SK-N-SH (cell line): ENCODE measurements at regions not wholly inside any gene's neighbourhood (a gene's known extent, or its start where the extent isn't known, plus 50 kb on each side); places are given as distances from the start of the nearest gene placed in this dataset.
A peak's percentile ranks its signal among the peaks of the same experiment; 100 is the strongest.

ENCODE experiments used
- CTCF ChIA-PET: fragments of 300-600, 350-600 bp; formaldehyde crosslinking; extraction: SDS; loops from one replicate; lab custom pipeline; 2021; lab: Yijun Ruan, JAX
- POLR2A ChIA-PET: fragments of 350-600 bp; sonication (Branson Sonifier 250); formaldehyde crosslinking; extraction: SDS; loops from one replicate; lab custom pipeline; 2020; ENCODE audit warnings: antibody characterized with exemption, inconsistent platforms; lab: Yijun Ruan, JAX
- DNase-seq: peaks from one replicate; pipeline ENCODE4 v3.0.0; 2012
- H2AFZ ChIP-seq: fragments of 200-600 bp; sonication (generic); 2 replicates; pipeline ENCODE4 v1.8.1; 2016; ENCODE audit warnings: antibody characterized with exemption, mild to moderate bottlenecking, low read depth
- H3F3A ChIP-seq: fragments of 200-600 bp; sonication (generic); replicated peaks from 2 replicates; pipeline ENCODE3; 2016; ENCODE audit warnings: antibody characterized with exemption, mild to moderate bottlenecking; ENCODE audit not compliant: insufficient read depth
- H3K27ac ChIP-seq, 2 experiments: fragments of 200-500 bp in 1 of 2; fragments of 200-600 bp in 1 of 2; sonication (Bioruptor generic) in 1 of 2; sonication (generic), shearing (Covaris generic) in 1 of 2; 2 replicates each; pipeline versions ENCODE4 v1.5.1 to v1.6.1; 2014 to 2016; ENCODE audit warnings: low read depth in 2 of 2, inconsistent platforms in 1 of 2, low read length in 1 of 2, mild to moderate bottlenecking in 1 of 2, mixed read lengths in 1 of 2
- H3K27me3 ChIP-seq: fragments of 200-600 bp; sonication (generic), shearing (Covaris generic); 2 replicates; pipeline ENCODE4 v1.6.1; 2016; ENCODE audit warnings: mixed run types; ENCODE audit not compliant: insufficient read depth
- H3K36me3 ChIP-seq, 2 experiments: fragments of 200-500 bp in 1 of 2; fragments of 200-600 bp in 1 of 2; sonication (Bioruptor generic) in 1 of 2; sonication (generic) in 1 of 2; replicated peaks in 1 of 2; 2 replicates each; pipeline versions ENCODE3 to v1.5.1; 2014 to 2016; ENCODE audit warnings: low read length in 1 of 2, mild to moderate bottlenecking in 1 of 2; ENCODE audit not compliant: insufficient read depth in 2 of 2, control insufficient read depth in 1 of 2
- H3K4me1 ChIP-seq, 2 experiments: fragments of 200-500 bp in 1 of 2; fragments of 200-600 bp in 1 of 2; sonication (Bioruptor generic) in 1 of 2; sonication (generic), shearing (Covaris generic) in 1 of 2; 2 replicates each; pipeline versions ENCODE4 v1.5.1 to v1.6.1; 2014 to 2016; ENCODE audit warnings: low read depth in 1 of 2, low read length in 1 of 2, mixed run types in 1 of 2; ENCODE audit not compliant: insufficient read depth in 2 of 2, control insufficient read depth in 1 of 2
- H3K4me2 ChIP-seq: fragments of 200-600 bp; sonication (generic), shearing (Covaris generic); 2 replicates; pipeline ENCODE4 v1.6.1; 2017; ENCODE audit warnings: mixed run types
- H3K4me3 ChIP-seq, 2 experiments: fragments of 200-500 bp in 1 of 2; fragments of 200-600 bp in 1 of 2; sonication (Bioruptor generic) in 1 of 2; sonication (generic), shearing (Covaris generic) in 1 of 2; 2 replicates each; pipeline versions ENCODE4 v1.5.1 to v1.8.1; 2014 to 2016; ENCODE audit warnings: low read depth in 2 of 2, inconsistent platforms in 1 of 2, low read length in 1 of 2, mild to moderate bottlenecking in 1 of 2, mixed read lengths in 1 of 2, moderate library complexity in 1 of 2
- H3K79me2 ChIP-seq: fragments of 200-600 bp; sonication (generic); 2 replicates; pipeline ENCODE4 v1.8.1; 2017; ENCODE audit warnings: mild to moderate bottlenecking; ENCODE audit not compliant: insufficient read depth
- H3K9ac ChIP-seq: fragments of 200-600 bp; sonication (generic); 2 replicates; pipeline ENCODE4 v1.6.1; 2017; ENCODE audit warnings: mixed run types
- H3K9me2 ChIP-seq: fragments of 200-600 bp; sonication (generic); 2 replicates; pipeline ENCODE4 v1.6.1; 2017; ENCODE audit warnings: mixed run types
- H3K9me3 ChIP-seq: fragments of 200-600 bp; sonication (generic); 2 replicates; pipeline ENCODE4 v1.6.1; 2017; ENCODE audit warnings: mixed run types, mild to moderate bottlenecking, moderate library complexity
- H4K20me1 ChIP-seq: fragments of 200-600 bp; sonication (generic); 2 replicates; pipeline ENCODE4 v1.6.1; 2017; ENCODE audit warnings: mild to moderate bottlenecking, mixed run types; ENCODE audit not compliant: insufficient read depth
- ELF1 ChIP-seq: IDR thresholded peaks from 2 replicates; pipeline ENCODE4 v1.4.0; 2012
- FOSL2 ChIP-seq: IDR thresholded peaks from 2 replicates; pipeline ENCODE4 v1.4.0; 2012; ENCODE audit warnings: low read depth, mild to moderate bottlenecking, moderate library complexity, borderline replicate concordance
- FOXM1 ChIP-seq: IDR thresholded peaks from 2 replicates; pipeline ENCODE4 v1.4.0; 2012; ENCODE audit warnings: low read depth, mild to moderate bottlenecking
- GATA2 ChIP-seq: sonication (generic); formaldehyde crosslinking; IDR thresholded peaks from 2 replicates; pipeline ENCODE4 v1.5.0; 2020; ENCODE audit warnings: mild to moderate bottlenecking, missing genetic modification reagents
- JUND ChIP-seq: IDR thresholded peaks from 2 replicates; pipeline ENCODE4 v1.4.0; 2012
- MEF2A ChIP-seq: IDR thresholded peaks from 2 replicates; pipeline ENCODE4 v1.4.0; 2012; ENCODE audit warnings: low read depth, borderline replicate concordance
- MXI1 ChIP-seq: IDR thresholded peaks from 2 replicates; pipeline ENCODE4 v1.6.1; 2012; ENCODE audit warnings: mild to moderate bottlenecking, low read depth, low read length, improper control_type of control experiment
- NRF1 ChIP-seq: IDR thresholded peaks from 2 replicates; pipeline ENCODE4 v1.6.1; 2012; ENCODE audit warnings: low read depth, mild to moderate bottlenecking, low read length
- RAD21 ChIP-seq: IDR thresholded peaks from 2 replicates; pipeline ENCODE4 v1.6.1; 2012; ENCODE audit warnings: mild to moderate bottlenecking, low read length
- RCOR1 ChIP-seq: fragments of 150-350 bp; IDR thresholded peaks from 2 replicates; pipeline ENCODE4 v1.6.1; 2017; ENCODE audit warnings: antibody characterized with exemption, low read length
- RFX5 ChIP-seq: IDR thresholded peaks from 2 replicates; pipeline ENCODE4 v1.6.1; 2012; ENCODE audit warnings: mild to moderate bottlenecking, improper control_type of control experiment, low read length
- RXRA ChIP-seq: IDR thresholded peaks from 2 replicates; pipeline ENCODE4 v1.4.0; 2012; ENCODE audit warnings: low read depth, mild to moderate bottlenecking, borderline replicate concordance
- SIN3A ChIP-seq: IDR thresholded peaks from 2 replicates; pipeline ENCODE4 v1.6.1; 2012; ENCODE audit warnings: low read depth, mild to moderate bottlenecking, low read length, moderate library complexity, borderline replicate concordance
- SMC3 ChIP-seq: IDR thresholded peaks from 2 replicates; pipeline ENCODE4 v1.6.1; 2012; ENCODE audit warnings: low read depth, low read length, improper control_type of control experiment
- TAF1 ChIP-seq: IDR thresholded peaks from 2 replicates; pipeline ENCODE4 v1.6.1; 2012; ENCODE audit warnings: low read depth, mild to moderate bottlenecking, low read length, moderate library complexity, borderline replicate concordance
- TCF12 ChIP-seq: IDR thresholded peaks from 2 replicates; pipeline ENCODE4 v1.4.0; 2012
- TEAD4 ChIP-seq: IDR thresholded peaks from 2 replicates; pipeline ENCODE4 v1.4.0; 2012; ENCODE audit warnings: mild to moderate bottlenecking, borderline replicate concordance; ENCODE audit not compliant: insufficient read depth
- TF ChIP-seq, protein P1 (sequence below): fragments of 200-600 bp; sonication (generic); IDR thresholded peaks from 2 replicates; pipeline ENCODE4 v1.6.1; 2017; ENCODE audit warnings: antibody characterized with exemption, mild to moderate bottlenecking, moderate library complexity
- TF ChIP-seq, protein P2 (sequence below): fragments of 150-350 bp; IDR thresholded peaks from 2 replicates; pipeline ENCODE4 v1.6.1; 2016; ENCODE audit warnings: mild to moderate bottlenecking, low read depth, low read length
- TF ChIP-seq, protein P3 (sequence below): fragments of 150-350 bp; IDR thresholded peaks from 2 replicates; pipeline ENCODE4 v1.6.1; 2017; ENCODE audit warnings: antibody characterized with exemption, low read length, low read depth, borderline replicate concordance
- TF ChIP-seq, protein P4 (sequence below): IDR thresholded peaks from 2 replicates; pipeline ENCODE4 v1.6.1; 2012; ENCODE audit warnings: mild to moderate bottlenecking, low read depth, low read length, moderate library complexity
- TF ChIP-seq, protein P5 (sequence below): IDR thresholded peaks from 2 replicates; pipeline ENCODE4 v1.4.0; 2012; ENCODE audit warnings: low read depth
- TF ChIP-seq, protein P6 (sequence below): IDR thresholded peaks from 2 replicates; pipeline ENCODE4 v1.4.0; 2012; ENCODE audit warnings: low read depth, borderline replicate concordance
- TF ChIP-seq, protein P7 (sequence below): IDR thresholded peaks from 2 replicates; pipeline ENCODE4 v1.4.0; 2012; ENCODE audit warnings: low read depth, borderline replicate concordance

DNA sequence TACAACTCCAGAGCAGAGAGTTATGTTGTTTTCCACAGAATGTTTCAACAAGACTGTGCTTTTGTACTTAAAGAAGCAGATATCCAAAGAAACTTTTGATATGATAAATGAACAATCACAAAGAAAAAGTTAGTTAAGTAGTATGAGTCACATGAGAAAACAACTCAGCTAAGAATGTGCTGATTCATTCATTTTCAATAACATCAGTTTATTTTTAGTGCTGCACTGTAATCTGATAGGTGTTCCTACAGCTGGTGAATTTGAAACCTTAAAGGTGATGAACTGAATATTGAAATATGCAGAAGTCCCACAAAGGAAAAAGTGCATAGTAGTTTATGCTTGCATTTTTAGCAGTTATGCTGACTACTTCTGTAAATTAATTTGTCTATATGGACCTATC, 180.3 kb upstream of the TENM3 start:
- Histone ChIP-seq H3K79me2 (no peaks in the 10 kb centered on the region), H3K36me3 (no peaks in the 10 kb centered on the region), H2AFZ (0 out of 2 replicates have a peak overlapping the region, but pooled peaks have one; percentile 7), H3K4me3 (no peak overlapping the region), H3F3A (peaks cover 6% of the 10 kb centered on the region), H3K9me2 (no peaks in the 10 kb centered on the region), H3K4me2 (0 out of 2 replicates have a peak overlapping the region, but pooled peaks have one; percentile 27), H3K9ac (0 out of 2 replicates have a peak overlapping the region, but pooled peaks have one; percentile 3), H3K27ac (peak overlapping the region in 1 of 2 experiments; percentile 59; a peak in 2 of 4 replicates), H3K9me3 (no peaks in the 10 kb centered on the region), H4K20me1 (no peaks in the 10 kb centered on the region), H3K4me1 (peaks cover 0 to 17% of the 10 kb centered on the region in 2 experiments; a peak in 2 of 4 replicates), H3K27me3 (no peaks in the 10 kb centered on the region)
- no peak for DNase-seq
- ChIA-PET CTCF (interaction anchor here (1.0 kb wide), 1 partner anchor 26 kb away, joined by 3 read pairs; no protein-coding TSS in a partner anchor), POLR2A (no interaction called here)
- TF ChIP-seq SMC3: no peak
- peak; percentile 83 for TF ChIP-seq TCF12
- TF ChIP-seq, protein P1, sequence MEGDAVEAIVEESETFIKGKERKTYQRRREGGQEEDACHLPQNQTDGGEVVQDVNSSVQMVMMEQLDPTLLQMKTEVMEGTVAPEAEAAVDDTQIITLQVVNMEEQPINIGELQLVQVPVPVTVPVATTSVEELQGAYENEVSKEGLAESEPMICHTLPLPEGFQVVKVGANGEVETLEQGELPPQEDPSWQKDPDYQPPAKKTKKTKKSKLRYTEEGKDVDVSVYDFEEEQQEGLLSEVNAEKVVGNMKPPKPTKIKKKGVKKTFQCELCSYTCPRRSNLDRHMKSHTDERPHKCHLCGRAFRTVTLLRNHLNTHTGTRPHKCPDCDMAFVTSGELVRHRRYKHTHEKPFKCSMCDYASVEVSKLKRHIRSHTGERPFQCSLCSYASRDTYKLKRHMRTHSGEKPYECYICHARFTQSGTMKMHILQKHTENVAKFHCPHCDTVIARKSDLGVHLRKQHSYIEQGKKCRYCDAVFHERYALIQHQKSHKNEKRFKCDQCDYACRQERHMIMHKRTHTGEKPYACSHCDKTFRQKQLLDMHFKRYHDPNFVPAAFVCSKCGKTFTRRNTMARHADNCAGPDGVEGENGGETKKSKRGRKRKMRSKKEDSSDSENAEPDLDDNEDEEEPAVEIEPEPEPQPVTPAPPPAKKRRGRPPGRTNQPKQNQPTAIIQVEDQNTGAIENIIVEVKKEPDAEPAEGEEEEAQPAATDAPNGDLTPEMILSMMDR: no peak
- TF ChIP-seq NRF1: no peak
- TF ChIP-seq RXRA: peak; percentile 52; the same call in 1 of the 2 replicates
- TF ChIP-seq RAD21: no peak
- TF ChIP-seq, protein P2, sequence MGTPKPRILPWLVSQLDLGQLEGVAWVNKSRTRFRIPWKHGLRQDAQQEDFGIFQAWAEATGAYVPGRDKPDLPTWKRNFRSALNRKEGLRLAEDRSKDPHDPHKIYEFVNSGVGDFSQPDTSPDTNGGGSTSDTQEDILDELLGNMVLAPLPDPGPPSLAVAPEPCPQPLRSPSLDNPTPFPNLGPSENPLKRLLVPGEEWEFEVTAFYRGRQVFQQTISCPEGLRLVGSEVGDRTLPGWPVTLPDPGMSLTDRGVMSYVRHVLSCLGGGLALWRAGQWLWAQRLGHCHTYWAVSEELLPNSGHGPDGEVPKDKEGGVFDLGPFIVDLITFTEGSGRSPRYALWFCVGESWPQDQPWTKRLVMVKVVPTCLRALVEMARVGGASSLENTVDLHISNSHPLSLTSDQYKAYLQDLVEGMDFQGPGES: no peak
- TF ChIP-seq, protein P3, sequence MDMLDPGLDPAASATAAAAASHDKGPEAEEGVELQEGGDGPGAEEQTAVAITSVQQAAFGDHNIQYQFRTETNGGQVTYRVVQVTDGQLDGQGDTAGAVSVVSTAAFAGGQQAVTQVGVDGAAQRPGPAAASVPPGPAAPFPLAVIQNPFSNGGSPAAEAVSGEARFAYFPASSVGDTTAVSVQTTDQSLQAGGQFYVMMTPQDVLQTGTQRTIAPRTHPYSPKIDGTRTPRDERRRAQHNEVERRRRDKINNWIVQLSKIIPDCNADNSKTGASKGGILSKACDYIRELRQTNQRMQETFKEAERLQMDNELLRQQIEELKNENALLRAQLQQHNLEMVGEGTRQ: no peak
- no peak for TF ChIP-seq ELF1
- TF ChIP-seq MEF2A: peak; percentile 97
- TF ChIP-seq MXI1: no peak
- TF ChIP-seq FOSL2: peak; percentile 82
- no peak for TF ChIP-seq RCOR1
- TF ChIP-seq, protein P4, sequence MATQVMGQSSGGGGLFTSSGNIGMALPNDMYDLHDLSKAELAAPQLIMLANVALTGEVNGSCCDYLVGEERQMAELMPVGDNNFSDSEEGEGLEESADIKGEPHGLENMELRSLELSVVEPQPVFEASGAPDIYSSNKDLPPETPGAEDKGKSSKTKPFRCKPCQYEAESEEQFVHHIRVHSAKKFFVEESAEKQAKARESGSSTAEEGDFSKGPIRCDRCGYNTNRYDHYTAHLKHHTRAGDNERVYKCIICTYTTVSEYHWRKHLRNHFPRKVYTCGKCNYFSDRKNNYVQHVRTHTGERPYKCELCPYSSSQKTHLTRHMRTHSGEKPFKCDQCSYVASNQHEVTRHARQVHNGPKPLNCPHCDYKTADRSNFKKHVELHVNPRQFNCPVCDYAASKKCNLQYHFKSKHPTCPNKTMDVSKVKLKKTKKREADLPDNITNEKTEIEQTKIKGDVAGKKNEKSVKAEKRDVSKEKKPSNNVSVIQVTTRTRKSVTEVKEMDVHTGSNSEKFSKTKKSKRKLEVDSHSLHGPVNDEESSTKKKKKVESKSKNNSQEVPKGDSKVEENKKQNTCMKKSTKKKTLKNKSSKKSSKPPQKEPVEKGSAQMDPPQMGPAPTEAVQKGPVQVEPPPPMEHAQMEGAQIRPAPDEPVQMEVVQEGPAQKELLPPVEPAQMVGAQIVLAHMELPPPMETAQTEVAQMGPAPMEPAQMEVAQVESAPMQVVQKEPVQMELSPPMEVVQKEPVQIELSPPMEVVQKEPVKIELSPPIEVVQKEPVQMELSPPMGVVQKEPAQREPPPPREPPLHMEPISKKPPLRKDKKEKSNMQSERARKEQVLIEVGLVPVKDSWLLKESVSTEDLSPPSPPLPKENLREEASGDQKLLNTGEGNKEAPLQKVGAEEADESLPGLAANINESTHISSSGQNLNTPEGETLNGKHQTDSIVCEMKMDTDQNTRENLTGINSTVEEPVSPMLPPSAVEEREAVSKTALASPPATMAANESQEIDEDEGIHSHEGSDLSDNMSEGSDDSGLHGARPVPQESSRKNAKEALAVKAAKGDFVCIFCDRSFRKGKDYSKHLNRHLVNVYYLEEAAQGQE: no peak
- TF ChIP-seq SIN3A: no peak
- no peak for TF ChIP-seq RFX5
- peak; percentile 64; the same call in 1 of the 2 replicates for TF ChIP-seq TEAD4
- no peak for TF ChIP-seq TAF1
- no peak for TF ChIP-seq GATA2
- TF ChIP-seq, protein P5, sequence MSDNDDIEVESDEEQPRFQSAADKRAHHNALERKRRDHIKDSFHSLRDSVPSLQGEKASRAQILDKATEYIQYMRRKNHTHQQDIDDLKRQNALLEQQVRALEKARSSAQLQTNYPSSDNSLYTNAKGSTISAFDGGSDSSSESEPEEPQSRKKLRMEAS: no peak
- peak; percentile 79 for TF ChIP-seq JUND
- TF ChIP-seq, protein P6, sequence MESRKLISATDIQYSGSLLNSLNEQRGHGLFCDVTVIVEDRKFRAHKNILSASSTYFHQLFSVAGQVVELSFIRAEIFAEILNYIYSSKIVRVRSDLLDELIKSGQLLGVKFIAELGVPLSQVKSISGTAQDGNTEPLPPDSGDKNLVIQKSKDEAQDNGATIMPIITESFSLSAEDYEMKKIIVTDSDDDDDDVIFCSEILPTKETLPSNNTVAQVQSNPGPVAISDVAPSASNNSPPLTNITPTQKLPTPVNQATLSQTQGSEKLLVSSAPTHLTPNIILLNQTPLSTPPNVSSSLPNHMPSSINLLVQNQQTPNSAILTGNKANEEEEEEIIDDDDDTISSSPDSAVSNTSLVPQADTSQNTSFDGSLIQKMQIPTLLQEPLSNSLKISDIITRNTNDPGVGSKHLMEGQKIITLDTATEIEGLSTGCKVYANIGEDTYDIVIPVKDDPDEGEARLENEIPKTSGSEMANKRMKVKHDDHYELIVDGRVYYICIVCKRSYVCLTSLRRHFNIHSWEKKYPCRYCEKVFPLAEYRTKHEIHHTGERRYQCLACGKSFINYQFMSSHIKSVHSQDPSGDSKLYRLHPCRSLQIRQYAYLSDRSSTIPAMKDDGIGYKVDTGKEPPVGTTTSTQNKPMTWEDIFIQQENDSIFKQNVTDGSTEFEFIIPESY: 0 out of 2 replicates have a peak, but pooled peaks have one; percentile 26
- TF ChIP-seq, protein P7, sequence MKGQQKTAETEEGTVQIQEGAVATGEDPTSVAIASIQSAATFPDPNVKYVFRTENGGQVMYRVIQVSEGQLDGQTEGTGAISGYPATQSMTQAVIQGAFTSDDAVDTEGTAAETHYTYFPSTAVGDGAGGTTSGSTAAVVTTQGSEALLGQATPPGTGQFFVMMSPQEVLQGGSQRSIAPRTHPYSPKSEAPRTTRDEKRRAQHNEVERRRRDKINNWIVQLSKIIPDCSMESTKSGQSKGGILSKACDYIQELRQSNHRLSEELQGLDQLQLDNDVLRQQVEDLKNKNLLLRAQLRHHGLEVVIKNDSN: no peak
- no peak for TF ChIP-seq FOXM1
